ENCODE measurements at regions not wholly inside any gene's neighbourhood (a gene's known extent, or its start where the extent isn't known, plus 50 kb on each side); places are given as distances from the start of the nearest gene placed in this dataset.

- TF ChIP-seq CTCF (IDR thresholded peaks at IDR 0.05) (no peak), POLR2A (IDR thresholded peaks at IDR 0.05) (no peak)
Measured at GRCh38 chr6:22849921-22850320, 280.6 kb downstream of the HDGFL1 start.

All from right lobe of liver (tissue), 4 donors.